ENCODE measurements at regions not wholly inside any gene's neighbourhood (a gene's known extent, or its start where the extent isn't known, plus 50 kb on each side); places are given as distances from the start of the nearest gene placed in this dataset.

- Mint-ChIP-seq H3K36me3 (ENCODE audit: insufficient read depth, unreplicated experiment) (no peaks in the 10 kb centered on the region), H3K9me3 (ENCODE audit: low read depth, unreplicated experiment) (no peaks in the 10 kb centered on the region), H3K27ac (ENCODE audit: unreplicated experiment) (no peak overlapping the region), H3K27me3 (ENCODE audit: unreplicated experiment) (peaks cover 75% of the 10 kb centered on the region), H3K4me3 (ENCODE audit: low read depth, unreplicated experiment) (no peak overlapping the region), H3K4me1 (ENCODE audit: low read depth, unreplicated experiment) (no peaks in the 10 kb centered on the region)
- no peak for TF ChIP-seq CTCF (IDR thresholded peaks at IDR 0.05; ENCODE audit: unreplicated experiment)
- BruUV-seq (replicated peaks): no TSS peak
- intact Hi-C loops (cut with micrococcal nuclease; ENCODE audit: unreplicated experiment): no loop called here
- CTCF ChIA-PET: no interaction called here
- no peak for DNase-seq
Observed at GRCh38 chr10:71024490-71024889, 136.1 kb upstream of the PCBD1 start.

GRCh38 chr10:71025535-71025934 is 137.2 kb upstream of the PCBD1 start:
- CTCF ChIA-PET: no interaction called here
- H3K4me1 Mint-ChIP-seq (ENCODE audit: low read depth, unreplicated experiment): no peaks in the 10 kb centered on the region
- no peak overlapping the region for H3K27ac Mint-ChIP-seq (ENCODE audit: unreplicated experiment)
- BruUV-seq (replicated peaks): no TSS peak
- no peak for TF ChIP-seq CTCF (IDR thresholded peaks at IDR 0.05; ENCODE audit: unreplicated experiment)
- no peak overlapping the region for H3K4me3 Mint-ChIP-seq (ENCODE audit: low read depth, unreplicated experiment)
- peaks cover 69% of the 10 kb centered on the region for H3K27me3 Mint-ChIP-seq (ENCODE audit: unreplicated experiment)
- DNase-seq: peak; percentile 17
- no peaks in the 10 kb centered on the region for H3K36me3 Mint-ChIP-seq (ENCODE audit: insufficient read depth, unreplicated experiment)
- no peaks in the 10 kb centered on the region for H3K9me3 Mint-ChIP-seq (ENCODE audit: low read depth, unreplicated experiment)
- intact Hi-C loops (cut with micrococcal nuclease; ENCODE audit: unreplicated experiment): no loop called here

GRCh38 chr10:71028066-71028465 is 139.7 kb upstream of the PCBD1 start:
- H3K27ac Mint-ChIP-seq (ENCODE audit: unreplicated experiment): no peak overlapping the region
- intact Hi-C loops (cut with micrococcal nuclease; ENCODE audit: unreplicated experiment): no loop called here
- BruUV-seq (replicated peaks): no TSS peak
- no peak overlapping the region for H3K4me3 Mint-ChIP-seq (ENCODE audit: low read depth, unreplicated experiment)
- no peaks in the 10 kb centered on the region for H3K9me3 Mint-ChIP-seq (ENCODE audit: low read depth, unreplicated experiment)
- CTCF ChIA-PET: interaction anchor here (0.6 kb wide), 1 partner anchor 187 kb away, joined by 3 read pairs; no protein-coding TSS in a partner anchor
- no peaks in the 10 kb centered on the region for H3K36me3 Mint-ChIP-seq (ENCODE audit: insufficient read depth, unreplicated experiment)
- no peak for TF ChIP-seq CTCF (IDR thresholded peaks at IDR 0.05; ENCODE audit: unreplicated experiment)
- no peak for DNase-seq
- H3K27me3 Mint-ChIP-seq (ENCODE audit: unreplicated experiment): peaks cover 74% of the 10 kb centered on the region
- no peaks in the 10 kb centered on the region for H3K4me1 Mint-ChIP-seq (ENCODE audit: low read depth, unreplicated experiment)

- CTCF ChIA-PET: interaction anchor here (1.0 kb wide), 1 partner anchor 13 kb away, joined by 3 read pairs; no protein-coding TSS in a partner anchor
- no peak overlapping the region for H3K27ac Mint-ChIP-seq (ENCODE audit: unreplicated experiment)
- H3K4me3 Mint-ChIP-seq (ENCODE audit: low read depth, unreplicated experiment): no peak overlapping the region
- intact Hi-C loops (cut with micrococcal nuclease; ENCODE audit: unreplicated experiment): no loop called here
- H3K36me3 Mint-ChIP-seq (ENCODE audit: insufficient read depth, unreplicated experiment): no peaks in the 10 kb centered on the region
- no peak for TF ChIP-seq CTCF (IDR thresholded peaks at IDR 0.05; ENCODE audit: unreplicated experiment)
- DNase-seq: no peak
- H3K4me1 Mint-ChIP-seq (ENCODE audit: low read depth, unreplicated experiment): no peaks in the 10 kb centered on the region
- no TSS peak for BruUV-seq (replicated peaks)
- peaks cover 73% of the 10 kb centered on the region for H3K27me3 Mint-ChIP-seq (ENCODE audit: unreplicated experiment)
- H3K9me3 Mint-ChIP-seq (ENCODE audit: low read depth, unreplicated experiment): no peaks in the 10 kb centered on the region
Observed at GRCh38 chr10:71029411-71029892, 141.1 kb upstream of the PCBD1 start.

All from Calu3 (cell line).